ENCODE measurements at regions not wholly inside any gene's neighbourhood (a gene's known extent, or its start where the extent isn't known, plus 50 kb on each side); places are given as distances from the start of the nearest gene placed in this dataset.

DNA sequence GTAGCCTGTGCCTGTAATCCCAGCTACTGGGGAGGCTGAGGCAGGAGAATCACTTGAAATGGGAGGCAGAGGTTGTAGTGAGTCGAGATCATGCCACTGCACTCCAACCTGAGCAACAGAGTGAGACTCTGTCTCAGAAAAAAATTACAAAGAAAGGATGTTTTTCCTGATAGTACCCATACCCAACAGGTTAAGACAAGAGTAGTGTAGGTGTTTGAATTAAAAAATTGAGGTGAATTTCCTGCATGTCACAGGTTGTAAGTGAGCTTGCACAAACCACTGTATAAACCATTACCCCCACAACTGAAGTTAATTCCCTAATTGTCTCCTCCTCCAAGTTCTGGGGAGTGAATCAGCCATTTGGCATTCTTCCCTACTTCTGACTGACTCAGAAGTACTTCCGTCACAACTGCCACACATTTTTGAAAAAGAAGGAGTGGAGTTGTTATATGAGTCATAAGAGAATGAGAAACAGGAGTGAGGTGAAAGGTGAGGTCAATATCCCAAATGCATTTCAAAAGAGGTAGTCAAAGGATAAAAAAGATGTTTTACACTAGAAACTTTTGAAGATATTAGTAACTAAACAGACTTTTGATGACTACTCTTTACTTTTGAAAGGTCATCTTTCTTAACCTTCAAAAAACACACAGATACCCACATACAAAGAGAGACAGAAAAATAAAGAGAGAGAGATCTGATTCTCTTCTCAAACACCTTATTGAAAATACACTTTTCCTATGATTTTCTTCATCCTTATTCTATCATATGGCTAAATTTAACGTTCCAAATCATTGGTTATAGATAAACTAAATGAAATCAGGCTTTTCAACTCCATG, 134.5 kb downstream of the BTC start:
- TF ChIP-seq, protein P1, sequence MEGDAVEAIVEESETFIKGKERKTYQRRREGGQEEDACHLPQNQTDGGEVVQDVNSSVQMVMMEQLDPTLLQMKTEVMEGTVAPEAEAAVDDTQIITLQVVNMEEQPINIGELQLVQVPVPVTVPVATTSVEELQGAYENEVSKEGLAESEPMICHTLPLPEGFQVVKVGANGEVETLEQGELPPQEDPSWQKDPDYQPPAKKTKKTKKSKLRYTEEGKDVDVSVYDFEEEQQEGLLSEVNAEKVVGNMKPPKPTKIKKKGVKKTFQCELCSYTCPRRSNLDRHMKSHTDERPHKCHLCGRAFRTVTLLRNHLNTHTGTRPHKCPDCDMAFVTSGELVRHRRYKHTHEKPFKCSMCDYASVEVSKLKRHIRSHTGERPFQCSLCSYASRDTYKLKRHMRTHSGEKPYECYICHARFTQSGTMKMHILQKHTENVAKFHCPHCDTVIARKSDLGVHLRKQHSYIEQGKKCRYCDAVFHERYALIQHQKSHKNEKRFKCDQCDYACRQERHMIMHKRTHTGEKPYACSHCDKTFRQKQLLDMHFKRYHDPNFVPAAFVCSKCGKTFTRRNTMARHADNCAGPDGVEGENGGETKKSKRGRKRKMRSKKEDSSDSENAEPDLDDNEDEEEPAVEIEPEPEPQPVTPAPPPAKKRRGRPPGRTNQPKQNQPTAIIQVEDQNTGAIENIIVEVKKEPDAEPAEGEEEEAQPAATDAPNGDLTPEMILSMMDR (IDR thresholded peaks at IDR 0.05) = no peak
- no peak for TF ChIP-seq POLR2A (IDR thresholded peaks at IDR 0.05)

Measured in lower leg skin (tissue), 3 donors.